ENCODE measurements at regions not wholly inside any gene's neighbourhood (a gene's known extent, or its start where the extent isn't known, plus 50 kb on each side); places are given as distances from the start of the nearest gene placed in this dataset.
A peak's percentile ranks its signal among the peaks of the same experiment; 100 is the strongest.

DNA sequence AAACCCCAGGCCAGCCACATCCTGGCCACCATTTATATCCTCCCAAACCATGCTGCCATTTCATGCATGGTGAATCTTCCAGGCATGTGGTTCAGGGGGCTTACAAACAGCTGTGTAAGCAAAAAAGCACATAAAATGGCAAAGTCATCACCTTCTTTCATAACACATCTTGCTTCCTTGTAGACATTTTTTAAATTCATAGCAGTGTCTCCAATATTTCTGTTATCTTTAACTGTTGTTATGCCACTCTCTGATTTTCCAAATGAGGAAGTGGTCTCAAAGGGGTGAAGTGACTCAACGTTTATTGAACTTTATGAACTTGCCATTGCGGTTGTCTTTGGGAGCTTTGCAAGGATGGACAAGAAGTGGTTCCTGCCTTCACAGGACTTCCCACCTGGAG is 264.4 kb downstream of the MEX3B start:
- no peak overlapping the region for H3K27ac ChIP-seq (ENCODE audit: extremely low read depth, low read depth, low read length)
- H3K4me2 ChIP-seq (ENCODE audit: insufficient read depth, low read length): no peak overlapping the region
- no peaks in the 10 kb centered on the region for H3K9me1 ChIP-seq (ENCODE audit: control insufficient read depth, insufficient read depth, low read length)
- no peaks in the 10 kb centered on the region for H3K36me3 ChIP-seq (ENCODE audit: control insufficient read depth, insufficient read depth, low read length)
- CTCF ChIA-PET (ENCODE audit: low intra/inter-chr PET ratio): no interaction called here
- H3K9me3 ChIP-seq (replicated peaks; ENCODE audit: control insufficient read depth, insufficient read depth, low read depth, low read length): no peaks in the 10 kb centered on the region
- H3K79me2 ChIP-seq (ENCODE audit: control insufficient read depth, insufficient read depth, low read length): no peaks in the 10 kb centered on the region
- in situ Hi-C loops (cut with MboI): no loop called here
- TF ChIP-seq MAFF (IDR thresholded peaks at IDR 0.05; ENCODE audit: low read length) (peak; percentile 75), ZNF175 (CRISPR knock-in tag; IDR thresholded peaks at IDR 0.05; ENCODE audit: low read depth) (no peak), NFE2 (IDR thresholded peaks at IDR 0.05; ENCODE audit: low read depth) (peak; percentile 25; the same call in 1 of the 2 replicates), MAFG (tag; conservative IDR thresholded peaks at IDR 0.05) (peak; percentile 81), ZNF316 (IDR thresholded peaks at IDR 0.05) (peak; percentile 88), MAFK (IDR thresholded peaks at IDR 0.05; ENCODE audit: low read length) (peak; percentile 80), HMBOX1 (IDR thresholded peaks at IDR 0.05) (no peak), POLR3G (IDR thresholded peaks at IDR 0.05; ENCODE audit: extremely low read depth, insufficient read length, insufficient replicate concordance) (no peak), SIRT6 (IDR thresholded peaks at IDR 0.05; ENCODE audit: low read depth, low read length) (no peak), SPI1 (IDR thresholded peaks at IDR 0.05; ENCODE audit: borderline replicate concordance, low read depth, low read length) (peak; percentile 93), ZNF23 (CRISPR knock-in tag; IDR thresholded peaks at IDR 0.05) (no peak), RCOR1 (IDR thresholded peaks at IDR 0.05; ENCODE audit: borderline replicate concordance in 1 of 2, low read depth in 2 of 2, low read length in 2 of 2) (no peak), C11orf30 (IDR thresholded peaks at IDR 0.05; ENCODE audit: low read depth) (peak; percentile 85), HES1 (IDR thresholded peaks at IDR 0.05; ENCODE audit: low read depth) (no peak), ZNF124 (CRISPR knock-in tag; IDR thresholded peaks at IDR 0.05) (no peak)
- no peak overlapping the region for H3K9ac ChIP-seq (ENCODE audit: insufficient read depth in 1 of 2, low read depth in 2 of 2, low read length in 2 of 2)
- no peaks in the 10 kb centered on the region; the same call in 1 of the 2 replicates for H4K20me1 ChIP-seq (replicated peaks; ENCODE audit: control insufficient read depth, insufficient read depth, low read length)
- no peaks in the 10 kb centered on the region for H3K4me1 ChIP-seq (replicated peaks in 1 of 2; ENCODE audit: control insufficient read depth in 2 of 2, insufficient read depth in 2 of 2, low read length in 2 of 2)
- H3K4me3 ChIP-seq: no peak overlapping the region
- no peak for ATAC-seq
- no TSS peak for BruUV-seq (replicated peaks)
- H2AFZ ChIP-seq (ENCODE audit: low read depth, low read length): no peak overlapping the region
- 0% methylated on average over 2 of the region's 2 CpGs for WGBS (ENCODE audit: insufficient coverage, low coverage, missing lambda C conversion rate)
- POLR2A ChIA-PET: interaction anchor here (0.9 kb wide), 1 partner anchor 10 kb away, joined by 4 read pairs; no protein-coding TSS in a partner anchor
- intact Hi-C loops (cut with micrococcal nuclease): no loop called here
- FAIRE-seq: no peak
- H3K27me3 ChIP-seq (ENCODE audit: control insufficient read depth in 2 of 2, insufficient read depth in 2 of 2, low read length in 2 of 2): peaks cover 0 to 3% of the 10 kb centered on the region in 2 experiments; a peak in 1 of 5 replicates
- no peak for DNase-seq (ENCODE audit: extremely low read depth in 1 of 4, low spot score in 3 of 4)
